ENCODE measurements at regions not wholly inside any gene's neighbourhood (a gene's known extent, or its start where the extent isn't known, plus 50 kb on each side); places are given as distances from the start of the nearest gene placed in this dataset.

DNA sequence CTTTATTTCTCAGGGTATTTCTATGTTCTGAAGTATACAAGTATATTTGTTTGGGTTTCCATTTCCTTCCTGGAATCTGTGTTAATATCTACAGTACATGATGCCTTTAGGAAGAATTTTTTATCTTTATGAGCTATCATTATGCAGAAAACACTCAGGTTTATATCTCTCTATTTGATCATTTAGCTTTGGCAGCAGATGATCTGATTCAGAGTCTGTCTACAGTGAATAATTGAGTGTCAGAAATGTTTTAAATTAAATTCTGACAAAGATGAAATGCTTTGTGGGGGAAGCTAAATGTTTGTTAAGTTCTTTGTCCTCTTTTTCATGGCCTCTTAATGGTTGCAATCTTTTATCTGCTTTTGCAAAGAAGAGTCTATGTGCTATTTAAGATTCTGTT lies 2141.0 kb upstream of the ACO1 start:
- no peaks in the 10 kb centered on the region for H3K36me3 ChIP-seq
- no peaks in the 10 kb centered on the region for H3K27me3 ChIP-seq
- DNase-seq, result no peak
- no peak overlapping the region for H3K27ac ChIP-seq
- no peak overlapping the region for H3K4me3 ChIP-seq
- intact Hi-C loops (cut with DNase I), result no loop called here
- no peak for ATAC-seq
- TF ChIP-seq POLR2A (IDR thresholded peaks at IDR 0.05) (no peak), CTCF (IDR thresholded peaks at IDR 0.05) (no peak)
- no peaks in the 10 kb centered on the region for H3K4me1 ChIP-seq
- no peaks in the 10 kb centered on the region for H3K9me3 ChIP-seq

GRCh38 chr9:30244877-30245276 lies 2139.6 kb upstream of the ACO1 start:
- no peaks in the 10 kb centered on the region for H3K9me3 ChIP-seq
- H3K36me3 ChIP-seq, result no peaks in the 10 kb centered on the region
- no peak for TF ChIP-seq CTCF (IDR thresholded peaks at IDR 0.05)
- no peak for TF ChIP-seq POLR2A (IDR thresholded peaks at IDR 0.05)
- ATAC-seq (no peak), DNase-seq (no peak)
- no peaks in the 10 kb centered on the region for H3K4me1 ChIP-seq
- intact Hi-C loops (cut with DNase I), result no loop called here
- no peak overlapping the region for H3K27ac ChIP-seq
- no peak overlapping the region for H3K4me3 ChIP-seq
- no peaks in the 10 kb centered on the region for H3K27me3 ChIP-seq

DNA sequence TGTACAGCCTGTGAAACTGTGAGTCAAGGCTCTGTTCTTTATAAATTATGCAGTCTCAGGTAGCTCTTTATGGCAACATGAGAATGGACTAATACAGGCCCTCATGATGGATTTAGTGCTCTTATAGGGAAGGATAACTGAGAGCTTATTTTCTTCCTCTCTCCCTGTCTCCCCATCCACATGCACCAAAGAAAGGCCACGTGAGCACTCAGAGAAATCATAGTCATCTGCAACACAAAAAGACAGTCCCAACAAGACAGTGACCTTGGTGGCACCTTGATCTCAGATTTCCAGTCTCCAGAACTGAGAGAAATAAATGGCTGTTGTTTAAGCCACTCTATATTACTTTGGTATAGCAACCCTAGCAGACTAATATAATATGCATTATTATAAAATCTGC lies 2133.6 kb upstream of the ACO1 start:
- Histone ChIP-seq H3K4me3 (no peak overlapping the region), H3K36me3 (no peaks in the 10 kb centered on the region), H3K27me3 (no peaks in the 10 kb centered on the region), H3K27ac (no peak overlapping the region), H3K4me1 (no peaks in the 10 kb centered on the region), H3K9me3 (no peaks in the 10 kb centered on the region)
- intact Hi-C loops (cut with DNase I), result no loop called here
- WGBS (ENCODE audit: insufficient coverage, low coverage, low lambda C conversion rate, missing lambda C conversion rate), result 23% methylated on average over 1 of the region's 1 CpG
- ATAC-seq, result no peak
- no peak for DNase-seq
- TF ChIP-seq CTCF (IDR thresholded peaks at IDR 0.05), result no peak
- TF ChIP-seq POLR2A (IDR thresholded peaks at IDR 0.05), result no peak

DNA sequence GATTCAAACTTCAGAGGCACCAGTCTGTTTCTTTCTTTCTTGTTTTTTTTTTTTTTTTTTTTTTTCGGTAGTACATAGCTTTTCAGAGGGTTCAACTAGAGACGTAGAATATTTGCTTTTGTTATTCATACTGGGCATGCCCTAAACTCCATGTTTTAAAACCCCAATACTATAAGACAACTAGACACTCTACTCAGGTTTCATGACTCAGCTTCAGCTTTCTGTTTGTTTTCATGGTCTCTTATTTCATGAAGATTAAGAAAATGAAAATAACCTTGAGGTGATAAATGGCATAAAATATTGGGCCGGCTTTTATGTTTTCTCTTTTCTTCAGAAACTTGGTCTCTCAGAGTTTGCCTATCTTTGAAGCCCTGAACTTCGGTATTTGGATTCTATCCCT lies 2126.3 kb upstream of the ACO1 start:
- ATAC-seq (no peak), DNase-seq (no peak)
- WGBS (ENCODE audit: insufficient coverage, low coverage, low lambda C conversion rate, missing lambda C conversion rate), result 55% methylated on average over 4 of the region's 4 CpGs
- TF ChIP-seq CTCF (IDR thresholded peaks at IDR 0.05) (no peak), POLR2A (IDR thresholded peaks at IDR 0.05) (no peak)
- intact Hi-C loops (cut with DNase I), result no loop called here
- Histone ChIP-seq H3K4me3 (no peak overlapping the region), H3K27ac (no peak overlapping the region), H3K36me3 (no peaks in the 10 kb centered on the region), H3K27me3 (no peaks in the 10 kb centered on the region), H3K9me3 (no peaks in the 10 kb centered on the region), H3K4me1 (no peaks in the 10 kb centered on the region)

GRCh38 chr9:30280229-30280900 lies 2104.1 kb upstream of the ACO1 start:
- H3K4me3 ChIP-seq, result no peak overlapping the region
- TF ChIP-seq POLR2A (IDR thresholded peaks at IDR 0.05) (no peak), CTCF (IDR thresholded peaks at IDR 0.05) (no peak)
- no peaks in the 10 kb centered on the region for H3K9me3 ChIP-seq
- H3K27ac ChIP-seq, result no peak overlapping the region
- DNase-seq (no peak), ATAC-seq (no peak)
- WGBS (ENCODE audit: insufficient coverage, low coverage, low lambda C conversion rate, missing lambda C conversion rate), result 50% methylated on average over 1 of the region's 1 CpG
- no peaks in the 10 kb centered on the region for H3K36me3 ChIP-seq
- no peaks in the 10 kb centered on the region for H3K27me3 ChIP-seq
- H3K4me1 ChIP-seq, result no peaks in the 10 kb centered on the region
- intact Hi-C loops (cut with DNase I), result no loop called here

Measured in right lobe of liver (tissue), 6 donors.